ENCODE measurements at regions not wholly inside any gene's neighbourhood (a gene's known extent, or its start where the extent isn't known, plus 50 kb on each side); places are given as distances from the start of the nearest gene placed in this dataset.

DNA sequence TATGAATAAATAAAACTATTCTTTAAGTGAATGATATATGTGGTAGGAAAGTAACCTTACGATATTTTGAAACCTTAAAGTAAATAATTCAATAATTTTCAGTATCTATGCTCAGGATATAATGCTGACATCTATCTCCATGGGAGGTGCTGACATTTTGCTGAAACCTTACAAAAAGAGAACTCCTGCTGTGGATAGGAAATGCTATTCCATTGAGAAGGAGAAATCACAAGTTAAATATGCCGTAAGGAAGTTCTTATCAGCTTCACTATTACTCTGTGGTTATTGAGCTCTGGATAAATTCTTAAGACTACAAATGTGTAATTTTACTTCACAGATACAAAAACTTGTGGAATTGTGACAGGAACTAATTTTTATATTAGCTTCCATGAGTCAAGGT is 722.1 kb downstream of the TMTC2 start:
- no peak for DNase-seq

- DNase-seq = no peak
Observed at GRCh38 chr12:83408146-83408545, 721.4 kb downstream of the TMTC2 start.

DNA sequence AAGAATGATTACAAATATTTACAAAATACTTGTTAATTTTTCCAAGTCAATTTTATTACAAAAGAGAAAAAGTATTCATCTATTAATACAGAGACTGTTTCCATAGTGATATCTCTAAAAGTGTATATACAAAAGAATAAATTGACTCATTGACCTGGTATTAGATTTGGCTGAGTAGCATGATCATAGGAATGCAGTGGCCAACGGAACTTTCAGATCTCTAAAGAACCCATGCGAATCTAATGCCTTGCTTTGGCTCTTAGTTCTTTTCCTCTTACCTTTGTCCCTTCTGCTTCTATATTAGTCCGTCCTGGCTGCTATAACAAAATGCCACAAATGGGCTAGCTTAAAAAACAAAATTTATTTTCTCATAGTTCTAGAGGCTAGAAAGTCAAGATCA is 717.8 kb downstream of the TMTC2 start:
- no peak for DNase-seq

DNA sequence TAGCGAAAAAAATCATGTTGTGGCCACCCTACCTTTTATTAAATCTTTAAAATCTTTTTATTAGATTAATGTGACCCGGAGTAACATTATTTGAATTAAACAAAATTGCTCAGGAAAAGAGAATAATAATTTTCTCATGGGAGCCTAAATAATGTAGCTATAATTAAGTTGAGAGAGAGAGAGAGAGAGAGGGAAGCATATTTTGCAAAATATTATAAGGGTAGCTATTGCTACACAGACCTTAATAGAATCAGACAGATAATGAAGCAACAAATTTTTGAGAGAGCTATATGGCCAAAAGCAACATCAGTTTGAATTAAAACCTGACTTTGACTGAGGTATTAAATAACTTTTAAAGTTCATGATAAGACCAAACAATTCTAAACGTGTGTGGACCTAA is 703.5 kb downstream of the TMTC2 start:
- DNase-seq = no peak

- no peak for DNase-seq
Observed at GRCh38 chr12:83389237-83389996, 702.7 kb downstream of the TMTC2 start.

DNA sequence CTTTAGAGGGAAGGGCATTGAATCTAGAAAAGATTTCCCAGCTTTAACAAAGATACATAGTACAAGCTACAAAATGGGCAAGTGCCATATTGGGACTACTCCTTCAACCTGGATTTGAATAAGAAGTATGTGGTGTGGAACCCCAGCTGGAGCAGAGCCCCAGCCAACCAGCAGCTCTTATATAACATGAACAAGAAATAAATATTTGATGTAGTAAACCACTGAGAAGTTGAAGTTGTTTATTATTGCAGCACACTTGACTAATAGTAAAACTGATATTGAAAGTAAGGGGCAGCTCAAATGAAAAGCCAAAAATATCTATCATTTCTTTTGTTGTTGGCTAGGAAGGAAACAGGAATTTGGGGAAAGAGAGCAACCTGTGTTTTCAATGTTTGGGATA is 701.8 kb downstream of the TMTC2 start:
- DNase-seq = no peak

DNA sequence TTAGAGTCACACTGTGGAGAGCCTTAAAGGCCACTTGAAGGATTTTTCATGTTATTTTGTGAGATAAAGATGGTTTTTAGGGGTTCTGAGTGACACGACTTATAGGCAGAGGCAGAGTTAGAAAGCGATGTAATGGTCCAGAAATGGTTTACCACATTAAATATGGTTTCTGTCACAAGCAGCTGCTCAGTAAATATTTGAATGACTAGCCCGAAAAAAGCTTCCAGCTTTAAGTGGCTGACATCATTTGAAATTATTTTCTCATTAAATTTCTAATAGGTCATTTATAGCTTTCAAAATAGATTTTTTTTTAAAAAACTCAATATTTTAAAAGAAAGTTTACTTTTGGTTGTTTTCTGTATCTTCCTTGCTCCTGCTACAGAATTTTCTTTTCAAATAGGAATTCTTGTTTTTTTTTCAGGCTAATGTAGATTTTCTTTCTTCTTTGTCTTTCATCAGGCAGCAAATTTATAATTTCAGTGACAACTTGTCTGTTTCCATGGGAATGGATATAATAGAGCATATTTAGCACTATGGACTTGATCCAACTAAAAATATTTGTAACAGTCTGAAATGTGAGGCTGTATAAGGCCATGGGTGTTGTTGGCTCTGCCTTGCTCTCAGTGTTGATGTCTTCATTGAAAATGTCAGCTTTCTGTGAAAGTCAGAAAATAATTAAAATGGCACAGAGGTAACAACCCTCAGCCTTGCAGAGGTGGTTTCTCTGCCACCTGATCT is 700.0 kb downstream of the TMTC2 start:
- DNase-seq = no peak

DNA sequence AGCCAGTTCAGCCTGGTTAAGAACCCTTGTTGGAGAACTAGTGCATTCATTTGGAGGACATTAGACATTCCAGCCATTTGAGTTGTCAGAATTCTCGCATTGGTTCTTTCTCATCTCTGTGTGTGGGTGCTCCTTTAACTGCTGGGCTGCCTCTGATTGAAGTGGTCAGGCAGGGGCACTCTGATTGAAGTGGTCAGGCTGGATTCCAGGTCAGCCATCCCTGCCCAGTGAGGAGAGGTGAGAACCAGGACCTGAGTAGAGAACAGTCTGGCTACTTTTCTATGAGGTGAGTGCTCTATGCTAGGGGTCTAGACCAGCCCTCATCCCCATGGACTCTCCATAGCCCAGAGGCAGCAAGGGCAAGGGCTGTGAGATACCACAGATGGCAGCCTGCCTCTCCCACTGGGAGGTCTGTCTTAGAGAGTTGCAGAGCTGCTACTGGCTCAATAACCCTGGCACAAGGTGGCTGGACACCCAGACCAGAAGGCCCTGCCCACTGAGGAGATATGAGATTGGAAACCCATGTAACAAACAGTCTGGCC is 691.6 kb downstream of the TMTC2 start:
- no peak for DNase-seq

DNA sequence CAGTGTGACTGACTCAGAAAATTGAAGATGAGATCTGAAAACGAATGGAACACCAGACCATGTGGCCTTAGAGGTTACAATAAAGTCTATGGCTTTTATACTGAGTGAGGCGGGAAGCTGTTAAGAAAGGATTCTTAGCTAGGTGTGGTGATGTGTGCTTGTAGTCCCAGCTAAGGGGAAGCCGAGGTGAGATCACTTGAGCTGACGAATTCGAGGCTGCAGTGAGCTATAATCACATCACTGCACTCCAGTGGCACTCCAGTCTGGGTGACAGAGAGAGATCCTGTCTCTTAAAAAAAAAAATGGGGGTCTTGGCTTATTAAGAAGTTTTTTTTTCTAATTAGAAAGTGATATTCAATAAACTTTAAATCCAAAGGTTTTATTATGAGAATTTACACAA is 678.6 kb downstream of the TMTC2 start:
- DNase-seq = no peak

DNA sequence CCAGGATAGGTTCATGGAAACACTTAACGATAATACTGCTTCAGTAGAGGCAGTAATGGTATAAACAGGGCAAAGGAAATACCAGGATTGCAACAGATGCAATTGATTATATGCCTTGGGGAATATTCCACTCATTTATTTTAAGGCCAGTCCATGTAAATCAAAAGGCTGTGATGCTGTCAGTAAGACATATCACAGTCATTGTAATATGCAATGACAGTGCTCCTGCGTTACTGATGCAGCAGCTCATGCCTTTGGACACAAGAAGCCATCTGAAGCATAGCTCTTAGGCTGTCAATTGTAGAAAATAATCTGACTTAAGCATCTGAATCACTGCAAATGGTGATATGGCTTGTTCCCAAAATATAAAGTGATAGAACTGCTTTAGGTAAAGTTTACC is 674.8 kb downstream of the TMTC2 start:
- DNase-seq = no peak

DNA sequence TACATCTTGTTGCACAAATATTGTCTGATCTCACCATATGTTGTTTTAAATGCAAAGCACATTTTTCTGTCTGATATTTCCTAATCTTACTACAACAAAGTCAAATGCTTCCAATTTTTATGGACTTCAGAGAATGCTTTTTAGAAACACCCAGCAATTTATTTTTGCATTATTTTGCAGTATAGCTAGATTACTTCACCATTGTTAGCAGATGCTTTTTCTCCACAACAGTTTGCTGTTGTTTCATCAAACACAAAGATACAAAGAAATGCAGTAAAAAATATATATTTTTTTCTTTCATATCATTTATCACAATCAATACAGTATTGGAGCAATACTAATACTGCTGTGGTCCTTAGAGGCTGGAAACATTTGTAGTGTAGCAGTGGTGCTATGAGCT is 674.4 kb downstream of the TMTC2 start:
- no peak for DNase-seq

DNA sequence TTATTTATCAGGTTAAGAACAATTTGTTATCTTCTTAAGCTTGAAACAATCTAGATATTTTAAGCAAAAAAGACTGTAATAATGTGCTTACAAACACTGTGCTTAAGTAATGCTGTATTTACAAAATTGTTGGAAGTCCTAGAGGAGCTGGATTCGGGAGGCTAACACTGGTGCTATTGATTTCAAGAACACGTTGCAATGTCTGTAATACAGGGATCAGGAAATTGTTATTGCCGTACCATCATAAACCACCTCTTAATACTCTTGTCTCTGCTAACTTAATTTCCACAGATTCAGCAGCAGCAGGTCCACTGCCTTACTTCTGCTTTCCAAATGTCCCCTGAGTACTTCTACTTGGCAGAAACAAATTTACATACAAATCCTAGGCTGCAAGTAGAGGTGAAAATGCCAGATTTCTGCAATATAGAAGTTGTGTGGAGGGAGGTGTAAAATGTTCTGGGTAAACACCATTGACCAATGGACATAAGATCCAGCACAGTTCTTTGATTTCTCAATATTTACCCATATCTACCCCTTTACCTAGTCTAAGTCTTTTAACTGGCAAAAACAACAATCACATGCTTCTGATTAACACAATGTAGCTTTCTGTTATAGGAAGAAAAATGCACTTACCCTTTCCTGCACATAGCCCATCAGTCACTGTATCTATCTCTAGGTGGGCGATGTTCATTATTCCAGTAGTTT is 663.4 kb downstream of the TMTC2 start:
- DNase-seq = no peak

- DNase-seq = no peak
Observed at GRCh38 chr12:83346333-83346732, 659.6 kb downstream of the TMTC2 start.

- no peak for DNase-seq
Observed at GRCh38 chr12:83343767-83344166, 657.1 kb downstream of the TMTC2 start.

- no peak for DNase-seq
Observed at GRCh38 chr12:83335748-83336147, 649.0 kb downstream of the TMTC2 start.

GRCh38 chr12:83326666-83327065 is 640.0 kb downstream of the TMTC2 start:
- no peak for DNase-seq

GRCh38 chr12:83323866-83324265 is 637.2 kb downstream of the TMTC2 start:
- DNase-seq = no peak

DNA sequence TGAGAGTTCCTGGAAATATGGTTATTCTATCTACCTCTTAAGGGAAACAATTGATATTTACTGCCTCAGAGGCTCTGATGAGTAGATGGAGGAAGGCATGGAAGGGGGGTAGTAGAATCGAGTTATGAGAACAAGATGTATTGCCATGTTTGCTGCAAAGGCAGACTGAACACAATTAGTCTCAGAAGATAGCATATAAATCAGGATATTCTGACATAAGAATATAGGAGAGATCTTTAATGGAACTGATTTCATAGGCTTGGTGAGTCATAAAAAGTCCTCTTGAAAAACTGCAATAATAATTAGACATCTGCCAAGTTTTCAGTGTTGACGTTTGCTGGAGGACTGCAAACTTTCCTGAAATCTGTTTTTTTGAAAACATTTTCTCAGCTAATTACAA is 636.1 kb downstream of the TMTC2 start:
- no peak for DNase-seq

- DNase-seq = no peak
Observed at GRCh38 chr12:83321971-83322370, 635.3 kb downstream of the TMTC2 start.

- no peak for DNase-seq
Observed at GRCh38 chr12:83320350-83320749, 633.6 kb downstream of the TMTC2 start.

GRCh38 chr12:83318386-83319098 is 631.8 kb downstream of the TMTC2 start:
- DNase-seq = peak; percentile 23

DNA sequence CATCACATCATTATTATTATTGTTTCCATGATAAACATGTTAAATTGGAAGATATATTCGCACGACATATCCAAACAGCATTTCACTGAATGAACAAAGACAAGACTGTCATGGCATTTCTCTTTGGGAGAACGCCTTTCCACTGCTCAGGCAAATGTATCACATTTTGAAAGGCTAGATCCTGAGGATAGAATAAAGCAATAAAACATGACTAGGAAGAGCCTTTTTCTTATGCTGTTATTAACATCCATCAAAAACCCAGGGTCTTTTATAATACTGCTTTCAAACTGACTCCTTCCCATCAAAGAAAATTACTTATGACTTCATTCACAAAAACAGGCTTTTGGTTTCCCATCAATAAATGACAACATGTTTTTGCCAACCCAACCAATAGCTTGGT is 630.9 kb downstream of the TMTC2 start:
- DNase-seq = no peak

- DNase-seq = no peak
Observed at GRCh38 chr12:83313827-83314226, 627.1 kb downstream of the TMTC2 start.
